ENCODE measurements at regions not wholly inside any gene's neighbourhood (a gene's known extent, or its start where the extent isn't known, plus 50 kb on each side); places are given as distances from the start of the nearest gene placed in this dataset.

DNA sequence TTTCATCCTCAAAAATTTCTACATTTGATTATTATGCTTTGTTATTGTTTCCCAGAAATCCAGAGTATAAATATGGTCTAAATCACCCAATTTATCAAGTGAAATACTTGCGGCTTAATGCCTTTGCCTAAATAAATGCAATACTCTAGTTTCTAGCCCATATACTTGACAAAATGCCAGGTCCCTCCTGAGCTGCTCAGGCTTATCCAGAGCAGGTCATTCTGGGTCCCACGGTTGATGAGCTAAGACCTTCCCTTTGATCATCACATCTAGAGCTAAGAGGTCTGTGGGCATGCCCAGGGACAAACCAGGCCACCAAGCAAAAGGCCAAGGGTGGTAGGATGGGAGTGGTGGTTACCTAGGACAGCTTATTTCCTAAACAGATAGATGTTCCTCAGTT is 180.1 kb downstream of the SMIM20 start:
- no peak for DNase-seq (ENCODE audit: low read depth)
- TF ChIP-seq, protein P1, sequence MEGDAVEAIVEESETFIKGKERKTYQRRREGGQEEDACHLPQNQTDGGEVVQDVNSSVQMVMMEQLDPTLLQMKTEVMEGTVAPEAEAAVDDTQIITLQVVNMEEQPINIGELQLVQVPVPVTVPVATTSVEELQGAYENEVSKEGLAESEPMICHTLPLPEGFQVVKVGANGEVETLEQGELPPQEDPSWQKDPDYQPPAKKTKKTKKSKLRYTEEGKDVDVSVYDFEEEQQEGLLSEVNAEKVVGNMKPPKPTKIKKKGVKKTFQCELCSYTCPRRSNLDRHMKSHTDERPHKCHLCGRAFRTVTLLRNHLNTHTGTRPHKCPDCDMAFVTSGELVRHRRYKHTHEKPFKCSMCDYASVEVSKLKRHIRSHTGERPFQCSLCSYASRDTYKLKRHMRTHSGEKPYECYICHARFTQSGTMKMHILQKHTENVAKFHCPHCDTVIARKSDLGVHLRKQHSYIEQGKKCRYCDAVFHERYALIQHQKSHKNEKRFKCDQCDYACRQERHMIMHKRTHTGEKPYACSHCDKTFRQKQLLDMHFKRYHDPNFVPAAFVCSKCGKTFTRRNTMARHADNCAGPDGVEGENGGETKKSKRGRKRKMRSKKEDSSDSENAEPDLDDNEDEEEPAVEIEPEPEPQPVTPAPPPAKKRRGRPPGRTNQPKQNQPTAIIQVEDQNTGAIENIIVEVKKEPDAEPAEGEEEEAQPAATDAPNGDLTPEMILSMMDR (IDR thresholded peaks at IDR 0.05; ENCODE audit: insufficient read depth, low read depth, low read length, missing control alignments): no peak
- H3K4me3 ChIP-seq (ENCODE audit: low read length): no peak overlapping the region

DNA sequence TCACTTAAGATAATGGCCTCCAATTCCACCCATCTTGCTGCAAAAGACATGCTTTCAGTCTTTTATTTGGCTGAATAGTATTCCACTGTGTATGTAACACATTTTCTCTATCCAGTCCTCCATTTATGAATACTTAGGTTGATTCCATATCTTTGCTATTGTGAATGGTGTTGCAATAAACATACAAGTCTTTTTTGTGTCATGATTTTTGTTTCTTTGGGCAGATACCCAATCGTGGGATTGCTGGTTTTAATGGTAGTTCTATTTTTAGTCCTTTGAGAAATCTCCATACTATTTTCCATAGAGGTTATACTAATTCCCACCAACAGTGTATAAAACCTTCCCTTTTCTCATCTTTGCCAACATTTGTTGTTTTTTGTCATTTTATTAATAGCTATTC is 180.9 kb downstream of the SMIM20 start:
- DNase-seq (ENCODE audit: low read depth): no peak
- TF ChIP-seq, protein P1 (IDR thresholded peaks at IDR 0.05; ENCODE audit: insufficient read depth, low read depth, low read length, missing control alignments): no peak
- H3K4me3 ChIP-seq (ENCODE audit: low read length): no peak overlapping the region

DNA sequence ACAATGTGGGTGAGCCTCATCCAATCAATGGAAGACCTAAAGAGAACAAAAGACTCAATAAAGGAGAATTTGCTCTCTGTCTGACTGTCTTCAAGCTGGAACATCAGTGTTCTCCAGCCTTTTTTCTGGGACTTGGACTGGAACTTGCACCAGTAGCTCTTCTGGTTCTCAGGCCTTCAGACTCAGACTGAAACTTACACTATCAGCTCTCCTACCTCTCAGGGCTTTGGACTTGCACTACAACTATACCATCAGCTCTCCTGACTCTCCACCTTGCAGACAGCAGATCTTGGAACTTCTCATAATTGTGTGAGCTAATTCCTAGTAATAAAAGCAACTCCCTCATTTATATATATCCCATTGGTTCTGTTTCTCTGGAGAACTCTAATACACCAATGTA is 185.9 kb downstream of the SMIM20 start:
- DNase-seq (ENCODE audit: low read depth): no peak
- no peak overlapping the region for H3K4me3 ChIP-seq (ENCODE audit: low read length)
- TF ChIP-seq, protein P1 (IDR thresholded peaks at IDR 0.05; ENCODE audit: insufficient read depth, low read depth, low read length, missing control alignments): no peak

DNA sequence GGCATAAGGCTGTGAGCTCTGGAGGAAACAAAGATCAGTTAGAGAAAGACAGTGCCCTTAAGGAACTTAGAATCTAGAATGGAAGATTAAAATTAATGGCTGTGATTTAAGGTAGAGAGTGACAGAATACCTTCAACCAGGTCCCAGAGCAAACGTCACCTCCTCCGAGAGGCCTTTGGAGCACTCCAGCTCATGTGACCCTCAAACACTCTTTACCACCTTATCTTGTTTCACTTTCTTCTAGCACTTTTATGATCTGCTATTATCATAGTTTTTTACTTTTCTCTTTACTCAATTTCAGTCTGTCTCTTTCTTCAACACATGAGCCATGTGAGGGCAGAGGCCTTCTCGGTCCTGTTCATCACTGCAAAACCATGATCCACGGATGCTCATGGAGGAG is 187.0 kb downstream of the SMIM20 start:
- no peak overlapping the region for H3K4me3 ChIP-seq (ENCODE audit: low read length)
- TF ChIP-seq, protein P1 (IDR thresholded peaks at IDR 0.05; ENCODE audit: insufficient read depth, low read depth, low read length, missing control alignments): no peak
- DNase-seq (ENCODE audit: low read depth): no peak

DNA sequence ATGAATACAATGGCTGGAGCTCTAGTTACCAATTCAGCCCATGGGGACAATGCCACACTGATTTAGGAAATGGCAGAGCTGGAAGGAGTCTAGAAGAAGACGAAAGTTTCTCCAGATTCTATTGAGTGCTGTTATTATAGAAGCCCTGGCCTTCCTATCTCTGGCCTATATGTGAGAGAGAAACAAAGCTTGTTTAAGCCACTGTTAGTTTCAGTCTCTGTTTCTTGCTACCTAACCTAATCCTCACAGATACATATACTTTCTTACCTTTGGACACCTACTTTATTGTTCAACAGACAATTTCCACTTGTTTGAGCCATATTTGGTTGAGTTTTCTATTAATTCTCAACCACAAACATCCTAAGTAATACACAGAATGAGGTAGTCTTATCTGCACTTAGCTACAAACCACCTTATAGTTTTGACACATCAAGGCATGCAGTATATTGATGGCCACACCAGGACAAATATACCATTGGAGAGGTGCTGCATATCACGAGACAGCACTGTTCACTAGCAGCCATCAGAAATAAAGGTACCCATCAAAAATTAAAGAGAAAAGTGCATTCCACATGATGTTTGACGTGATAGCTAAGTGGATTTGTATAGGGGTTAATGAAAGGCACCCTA is 190.2 kb downstream of the SMIM20 start:
- TF ChIP-seq, protein P1 (IDR thresholded peaks at IDR 0.05; ENCODE audit: insufficient read depth, low read depth, low read length, missing control alignments): no peak
- no peak overlapping the region for H3K4me3 ChIP-seq (ENCODE audit: low read length)
- no peak for DNase-seq (ENCODE audit: low read depth)

DNA sequence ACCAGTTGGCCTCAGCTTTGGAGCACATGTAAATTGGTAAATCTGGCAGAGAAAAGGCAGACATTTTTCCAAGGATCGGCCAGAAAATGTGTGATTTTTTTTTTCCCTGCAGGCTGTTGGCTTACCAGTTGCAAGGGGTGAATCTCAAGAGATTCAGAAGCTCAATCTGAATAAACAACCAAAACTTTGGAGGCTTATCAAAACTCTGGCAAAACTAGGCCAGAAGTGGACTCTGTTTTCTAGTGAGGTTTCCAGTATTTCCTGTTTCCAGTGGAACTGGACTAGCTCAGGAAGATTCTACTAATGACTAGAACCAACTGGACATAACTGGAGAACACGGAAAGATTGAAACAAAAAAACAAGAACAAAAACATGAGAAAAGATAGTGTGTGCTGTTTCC is 191.3 kb downstream of the SMIM20 start:
- H3K4me3 ChIP-seq (ENCODE audit: low read length): no peak overlapping the region
- TF ChIP-seq, protein P1 (IDR thresholded peaks at IDR 0.05; ENCODE audit: insufficient read depth, low read depth, low read length, missing control alignments): no peak
- no peak for DNase-seq (ENCODE audit: low read depth)
